ENCODE measurements at regions not wholly inside any gene's neighbourhood (a gene's known extent, or its start where the extent isn't known, plus 50 kb on each side); places are given as distances from the start of the nearest gene placed in this dataset.

- TF ChIP-seq POLR2AphosphoS5 (IDR thresholded peaks at IDR 0.05), result no peak
- no peak for TF ChIP-seq EZH2 (IDR thresholded peaks at IDR 0.05; ENCODE audit: borderline replicate concordance, insufficient read depth, low read length, poor library complexity, severe bottlenecking)
- no peak for TF ChIP-seq CTCF (IDR thresholded peaks at IDR 0.05; ENCODE audit: poor library complexity, severe bottlenecking)
- no peak for TF ChIP-seq EP300 (conservative IDR thresholded peaks at IDR 0.05; ENCODE audit: poor library complexity, severe bottlenecking)
Observed at GRCh38 chr5:88951457-88951856, 68.5 kb upstream of the MEF2C start.

Data from neural cell (in vitro differentiated cells).